ENCODE measurements at regions not wholly inside any gene's neighbourhood (a gene's known extent, or its start where the extent isn't known, plus 50 kb on each side); places are given as distances from the start of the nearest gene placed in this dataset.

DNA sequence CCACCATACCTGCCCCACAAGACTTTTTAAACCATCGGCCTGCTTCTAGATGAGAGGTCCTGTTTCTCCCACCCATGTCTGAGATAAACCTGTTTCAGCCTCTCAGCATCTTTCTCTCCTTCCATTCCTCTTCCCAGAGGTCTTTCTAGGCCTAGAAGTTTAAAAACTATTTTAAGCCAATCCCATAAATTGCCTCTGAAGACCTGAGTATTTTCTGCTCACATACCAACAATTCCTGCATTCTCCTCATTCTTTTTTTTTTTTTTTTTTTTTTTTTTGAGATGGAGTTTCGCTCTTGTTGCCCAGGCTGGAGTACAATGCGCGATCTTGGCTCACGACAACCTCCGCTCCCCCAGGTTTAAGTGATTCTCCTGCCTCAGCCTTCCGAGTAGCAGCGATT, 262.9 kb upstream of the AUTS2 start:
- TF ChIP-seq Cebpa-rat (IDR thresholded peaks at IDR 0.05) = no peak
- no peaks in the 10 kb centered on the region for H3K4me1 ChIP-seq
- H3K36me3 ChIP-seq = no peaks in the 10 kb centered on the region
- H3K4me3 ChIP-seq = no peak overlapping the region
- H3K9me3 ChIP-seq (replicated peaks in 1 of 11) = peaks cover 0 to 17% (median 9%) of the 10 kb centered on the region in 11 experiments; a peak in 10 of 22 replicates
- H3K27ac ChIP-seq = no peak overlapping the region
- no peaks in the 10 kb centered on the region for H4K20me1 ChIP-seq
- no peak overlapping the region for H3K9ac ChIP-seq
- no peak overlapping the region for H3K4me2 ChIP-seq
- no peaks in the 10 kb centered on the region for H3K27me3 ChIP-seq

DNA sequence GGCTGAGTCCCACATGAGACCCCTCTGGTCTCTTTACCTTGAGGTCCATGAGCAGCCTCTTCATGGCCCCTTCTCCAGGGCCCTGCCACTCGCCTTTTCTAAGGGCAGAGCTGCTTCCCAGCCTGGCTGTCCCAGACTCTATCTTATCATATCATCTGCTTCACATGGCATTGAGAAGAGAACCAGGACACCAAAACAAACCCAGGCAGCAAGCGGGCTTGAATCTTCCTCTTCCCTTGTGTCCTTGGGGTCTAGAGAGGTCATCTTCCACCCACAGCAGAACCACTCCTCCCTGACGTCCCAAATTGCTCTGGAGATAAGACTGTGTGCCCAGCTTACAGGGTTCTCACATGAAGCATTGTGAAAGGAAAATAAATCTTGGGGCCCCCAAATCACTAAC, 261.3 kb upstream of the AUTS2 start:
- Histone ChIP-seq H3K36me3 (no peaks in the 10 kb centered on the region), H3K4me3 (no peak overlapping the region), H3K27ac (no peak overlapping the region), H4K20me1 (no peaks in the 10 kb centered on the region), H3K9me3 (replicated peaks in 1 of 11) (peaks cover 0 to 9% (median 4%) of the 10 kb centered on the region in 11 experiments; a peak in 3 of 22 replicates), H3K4me2 (no peak overlapping the region), H3K27me3 (no peaks in the 10 kb centered on the region), H3K4me1 (no peaks in the 10 kb centered on the region), H3K9ac (no peak overlapping the region)
- no peak for TF ChIP-seq Cebpa-rat (IDR thresholded peaks at IDR 0.05)

DNA sequence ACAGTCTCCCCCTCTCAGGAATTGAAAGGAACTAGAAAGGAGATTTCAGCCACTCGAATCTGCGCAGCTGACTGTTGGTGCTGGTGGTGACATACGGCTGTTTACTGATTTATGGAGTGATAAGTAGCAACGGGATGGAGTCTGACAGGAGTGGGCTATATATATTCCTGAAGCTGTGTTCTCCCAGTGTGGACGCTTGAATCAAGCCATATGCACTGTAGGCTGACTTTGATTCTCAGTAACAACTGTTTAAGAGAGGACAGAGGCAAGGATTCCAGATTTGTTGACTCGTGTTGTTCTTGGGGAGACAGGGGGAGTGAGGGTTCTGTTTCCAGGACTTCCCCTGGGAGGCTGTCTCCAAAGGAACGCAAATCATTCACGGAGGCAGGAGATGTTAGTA, 260.1 kb upstream of the AUTS2 start:
- H3K9me3 ChIP-seq (replicated peaks in 1 of 11) = peaks cover 0 to 9% (median 4%) of the 10 kb centered on the region in 11 experiments; a peak in 2 of 22 replicates
- H3K4me3 ChIP-seq = no peak overlapping the region
- H3K4me2 ChIP-seq = no peak overlapping the region
- no peak overlapping the region for H3K27ac ChIP-seq
- H3K27me3 ChIP-seq = no peaks in the 10 kb centered on the region
- TF ChIP-seq Cebpa-rat (IDR thresholded peaks at IDR 0.05) = no peak
- H4K20me1 ChIP-seq = no peaks in the 10 kb centered on the region
- no peaks in the 10 kb centered on the region for H3K4me1 ChIP-seq
- H3K36me3 ChIP-seq = no peaks in the 10 kb centered on the region
- H3K9ac ChIP-seq = no peak overlapping the region

DNA sequence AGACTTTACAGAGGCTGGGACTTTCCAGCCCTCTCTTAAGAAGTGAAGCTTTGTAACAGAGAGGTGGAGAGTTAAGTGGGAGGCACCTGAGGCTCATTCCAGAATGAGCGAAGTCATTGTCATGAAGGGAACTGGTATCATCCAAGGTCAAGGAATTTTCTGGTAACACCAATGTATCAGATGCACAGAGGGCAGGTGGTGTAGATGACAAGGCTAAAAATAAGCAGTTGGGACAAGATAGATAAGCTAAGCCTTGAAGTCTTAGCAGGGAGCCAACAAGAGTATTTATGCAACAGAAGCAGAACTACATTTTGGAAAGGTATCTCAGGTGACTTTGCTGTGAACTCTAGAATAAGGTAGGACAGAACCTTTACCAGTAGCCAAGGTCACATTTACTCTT, 257.0 kb upstream of the AUTS2 start:
- H3K9ac ChIP-seq = no peak overlapping the region
- H3K4me2 ChIP-seq = no peak overlapping the region
- TF ChIP-seq Cebpa-rat (IDR thresholded peaks at IDR 0.05) = no peak

DNA sequence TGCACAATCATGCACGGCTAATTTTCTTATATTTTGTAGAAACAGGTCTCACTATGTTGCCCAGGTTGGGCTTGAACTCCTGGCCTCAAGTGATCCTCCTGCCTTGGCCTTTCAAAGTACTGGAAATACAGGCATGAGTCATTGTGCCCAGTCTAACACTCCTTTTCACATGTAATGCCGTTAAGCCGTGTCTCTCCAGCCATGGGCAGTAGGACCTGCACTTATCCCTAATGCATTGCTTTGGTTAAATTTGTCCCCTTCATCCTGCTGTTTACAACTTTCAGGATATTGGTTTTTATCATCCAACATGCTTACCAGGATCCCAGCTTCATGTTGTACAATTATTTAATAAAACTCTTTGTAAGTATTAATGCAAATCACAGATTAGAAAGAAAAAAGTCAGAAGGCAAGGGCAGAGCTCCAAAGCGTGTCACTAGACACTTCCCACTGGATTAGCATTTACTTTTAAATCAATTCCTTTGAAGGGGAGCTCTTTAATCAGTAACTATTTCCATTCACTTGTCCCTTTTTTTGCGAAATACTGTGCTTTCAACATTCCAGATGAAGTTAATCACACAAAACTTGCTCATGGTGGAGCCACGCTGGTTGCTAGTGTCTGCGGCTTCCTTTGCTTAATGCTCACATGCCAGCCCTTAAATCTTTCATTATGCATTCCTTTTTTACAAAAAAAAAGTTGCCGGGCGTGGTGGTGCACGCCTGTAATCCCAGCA, 256.0 kb upstream of the AUTS2 start:
- no peak for TF ChIP-seq Cebpa-rat (IDR thresholded peaks at IDR 0.05)
- H3K27ac ChIP-seq = no peak overlapping the region
- no peaks in the 10 kb centered on the region for H4K20me1 ChIP-seq
- no peaks in the 10 kb centered on the region for H3K4me1 ChIP-seq
- no peak overlapping the region for H3K4me3 ChIP-seq
- H3K27me3 ChIP-seq = no peaks in the 10 kb centered on the region
- no peaks in the 10 kb centered on the region for H3K36me3 ChIP-seq
- peaks cover 0 to 11% (median 5%) of the 10 kb centered on the region in 11 experiments; a peak in 3 of 22 replicates for H3K9me3 ChIP-seq (replicated peaks in 1 of 11)
- H3K4me2 ChIP-seq = no peak overlapping the region
- no peak overlapping the region for H3K9ac ChIP-seq

More for the DNA sequence above, 257.0 kb upstream of the AUTS2 start:
- Histone ChIP-seq H3K4me1 (no peaks in the 10 kb centered on the region), H3K27me3 (no peaks in the 10 kb centered on the region), H3K36me3 (no peaks in the 10 kb centered on the region), H3K9me3 (replicated peaks in 1 of 11) (peaks cover 0 to 11% (median 5%) of the 10 kb centered on the region in 11 experiments; a peak in 3 of 22 replicates), H4K20me1 (no peaks in the 10 kb centered on the region), H3K4me3 (no peak overlapping the region), H3K27ac (no peak overlapping the region)

DNA sequence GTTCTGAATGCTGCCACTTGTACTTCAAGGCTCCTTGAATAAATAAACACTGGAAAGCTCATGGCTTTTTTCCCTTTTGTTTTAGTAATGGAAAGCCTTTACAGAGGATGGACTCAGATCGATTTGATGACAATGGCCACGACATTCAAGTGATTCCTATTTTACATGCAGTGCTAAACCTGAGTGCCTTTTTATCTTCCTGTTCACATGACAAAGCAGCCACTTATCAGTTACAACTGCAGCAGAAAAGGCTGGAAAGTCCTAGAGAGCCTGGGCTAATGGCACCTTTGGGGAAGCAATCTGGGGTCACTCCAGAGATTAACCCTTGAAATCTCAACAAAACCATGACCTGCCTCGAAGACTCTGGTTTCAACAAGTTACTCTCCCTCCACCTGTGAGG, 249.0 kb upstream of the AUTS2 start:
- no peaks in the 10 kb centered on the region for H3K4me1 ChIP-seq
- H3K4me2 ChIP-seq = no peak overlapping the region
- peaks cover 0 to 13% (median 0%) of the 10 kb centered on the region in 11 experiments; a peak in 3 of 22 replicates for H3K9me3 ChIP-seq (replicated peaks in 1 of 11)
- no peaks in the 10 kb centered on the region for H3K36me3 ChIP-seq
- H3K4me3 ChIP-seq = no peak overlapping the region
- H3K27me3 ChIP-seq = no peaks in the 10 kb centered on the region
- H3K9ac ChIP-seq = no peak overlapping the region
- no peak overlapping the region for H3K27ac ChIP-seq
- no peaks in the 10 kb centered on the region for H4K20me1 ChIP-seq
- TF ChIP-seq Cebpa-rat (IDR thresholded peaks at IDR 0.05) = no peak

DNA sequence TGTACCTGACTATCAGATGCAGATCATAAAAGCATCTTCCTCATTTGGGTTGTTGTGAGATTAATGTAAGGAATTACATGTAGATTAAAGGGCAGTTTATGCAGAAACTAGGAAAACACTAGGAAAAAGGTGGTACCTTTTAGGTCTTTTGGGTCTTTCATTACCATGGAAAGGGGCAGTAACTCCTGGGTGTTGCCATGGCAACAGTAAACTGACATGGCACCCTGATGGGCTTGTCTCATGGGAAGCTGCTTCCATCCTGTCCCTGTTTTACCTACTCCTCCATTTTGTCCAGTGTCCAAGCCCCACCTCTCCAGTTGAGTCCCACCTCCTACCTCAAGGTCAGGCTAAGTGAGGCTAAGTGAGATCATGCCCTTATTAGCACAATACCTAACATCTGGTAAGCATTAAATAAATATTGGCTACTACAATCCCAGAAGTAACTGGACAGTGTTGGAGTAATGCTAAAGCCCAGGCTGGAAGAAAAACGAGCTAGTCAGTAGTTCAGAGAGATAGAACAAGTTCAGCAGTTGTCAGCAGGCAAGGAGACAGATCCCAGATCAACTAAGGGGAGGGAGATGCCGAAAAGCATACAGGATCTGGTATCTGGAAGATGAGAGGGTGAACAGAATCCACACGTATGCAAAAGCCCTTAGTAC, 240.0 kb upstream of the AUTS2 start:
- Histone ChIP-seq H4K20me1 (no peaks in the 10 kb centered on the region), H3K9me3 (replicated peaks in 1 of 11) (peaks cover 0 to 3% (median 0%) of the 10 kb centered on the region in 11 experiments; a peak in 1 of 22 replicates), H3K4me1 (peaks cover 0 to 18% (median 0%) of the 10 kb centered on the region in 10 experiments; a peak in 5 of 20 replicates), H3K9ac (no peak overlapping the region), H3K27ac (no peak overlapping the region), H3K36me3 (no peaks in the 10 kb centered on the region), H3K4me2 (no peak overlapping the region), H3K27me3 (no peaks in the 10 kb centered on the region), H3K4me3 (no peak overlapping the region)
- TF ChIP-seq Cebpa-rat (IDR thresholded peaks at IDR 0.05) = no peak

DNA sequence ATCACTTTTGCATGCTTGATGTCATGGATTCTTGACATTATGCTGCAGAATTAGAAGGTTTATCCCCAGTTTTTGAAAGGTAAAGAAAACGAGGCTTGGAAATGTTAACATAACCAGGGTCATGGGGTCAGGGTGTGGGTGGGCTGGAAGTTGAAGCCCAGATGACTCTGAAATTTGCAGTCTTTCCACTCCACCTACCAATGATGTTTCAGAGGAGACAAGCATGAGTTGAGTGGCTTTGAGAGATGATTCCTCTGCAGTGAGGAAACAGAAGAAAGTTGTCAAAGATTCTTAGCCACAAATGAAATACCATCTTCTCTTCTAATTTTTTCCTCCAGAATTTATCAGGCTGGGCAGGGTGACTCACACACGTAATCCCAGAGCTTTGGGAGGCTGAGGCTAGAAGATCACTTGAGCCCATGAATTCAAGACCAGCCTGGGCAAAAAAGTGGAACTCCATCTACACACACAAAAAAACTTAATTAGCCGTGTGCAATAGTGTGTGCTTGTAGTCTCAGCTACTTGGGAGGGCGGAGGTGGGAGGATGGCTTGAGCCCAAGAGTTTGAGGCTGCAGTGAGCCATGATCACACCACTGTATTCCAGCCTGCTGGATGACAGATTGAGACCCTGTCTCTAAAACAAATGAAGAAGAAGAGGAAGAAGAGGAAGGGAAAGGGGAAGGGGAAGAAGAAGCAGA, 239.1 kb upstream of the AUTS2 start:
- Histone ChIP-seq H3K9ac (no peak overlapping the region), H3K27ac (no peak overlapping the region), H3K27me3 (no peaks in the 10 kb centered on the region), H3K4me1 (peaks cover 0 to 18% (median 0%) of the 10 kb centered on the region in 10 experiments; a peak in 5 of 20 replicates), H3K4me2 (peak overlapping the region in 2 of 11 experiments; percentile 56 to 58; a peak in 3 of 22 replicates), H3K36me3 (no peaks in the 10 kb centered on the region), H3K4me3 (no peak overlapping the region), H4K20me1 (no peaks in the 10 kb centered on the region), H3K9me3 (replicated peaks in 1 of 11) (peaks cover 0 to 3% (median 0%) of the 10 kb centered on the region in 11 experiments; a peak in 1 of 22 replicates)
- no peak for TF ChIP-seq Cebpa-rat (IDR thresholded peaks at IDR 0.05)

DNA sequence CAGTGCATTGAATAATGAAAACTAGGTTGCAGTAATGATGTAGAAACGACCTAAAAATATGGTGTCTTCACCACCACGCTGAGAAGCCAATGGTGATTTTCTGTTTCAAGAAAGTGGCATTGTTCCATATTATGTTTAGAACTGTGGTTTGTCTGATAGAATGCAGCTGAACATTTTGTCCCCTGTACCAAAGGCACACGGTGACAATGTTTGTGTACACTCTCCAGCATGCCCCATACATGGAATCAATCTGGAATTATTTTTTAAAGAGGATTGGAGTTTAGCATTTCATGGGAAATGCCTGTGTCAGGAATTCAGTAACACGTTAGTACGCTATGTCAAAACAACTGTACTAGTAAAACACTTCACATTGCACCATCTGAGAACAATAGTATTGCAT, 237.4 kb upstream of the AUTS2 start:
- no peak overlapping the region for H3K27ac ChIP-seq

More for the DNA sequence above, 237.4 kb upstream of the AUTS2 start:
- H3K27me3 ChIP-seq = no peaks in the 10 kb centered on the region
- H4K20me1 ChIP-seq = no peaks in the 10 kb centered on the region
- H3K4me1 ChIP-seq = peaks cover 0 to 18% (median 0%) of the 10 kb centered on the region in 10 experiments; a peak in 5 of 20 replicates
- no peak overlapping the region for H3K9ac ChIP-seq
- 0 out of 22 replicates have a peak, but pooled peaks cover 0 to 3% (median 0%) of the 10 kb centered on the region in 11 experiments for H3K9me3 ChIP-seq (replicated peaks in 1 of 11)
- no peak for TF ChIP-seq Cebpa-rat (IDR thresholded peaks at IDR 0.05)
- H3K36me3 ChIP-seq = no peaks in the 10 kb centered on the region
- H3K4me3 ChIP-seq = no peak overlapping the region
- no peak overlapping the region for H3K4me2 ChIP-seq

All from BLaER1 treated with 17β-estradiol and CSF1 and Interleukin-3, amounts not matched to agents 10 nM and 100 nM (cell line).